Heart left ventricle (tissue), 13 donors: ENCODE measurements at regions not wholly inside any gene's neighbourhood (a gene's known extent, or its start where the extent isn't known, plus 50 kb on each side); places are given as distances from the start of the nearest gene placed in this dataset.

Experiments used
- POLR2A ChIP-seq, 2 donors: fragments of 450-650 bp; IDR thresholded peaks; one replicate each; pipeline ENCODE4 v1.6.1; 2017; ENCODE audit warnings: antibody characterized with exemption in 2 of 2, mild to moderate bottlenecking in 2 of 2, moderate library complexity in 2 of 2
- TF ChIP-seq, protein P1 (sequence below), 12 donors: fragments of 200-600 bp; sonication (generic) in 4 of 12; IDR thresholded peaks; one replicate each; pipeline versions ENCODE4 v1.5.0 to v1.8.0; 2018 to 2022; ENCODE audit warnings: antibody characterized with exemption in 12 of 12, mild to moderate bottlenecking in 5 of 12
- donor health status: ischemic (EF 13 %, LVEDD 7.1; RV severe dilation, severe dysfunction).
- donor health status: DM: no; HTN: yes; CAD: no.
- donor health status: DM: no; HTN: no; CAD: no.
- donor health status: ischemic (EF 25% LVEDD 6.9; RV normal size, moderate dysfunction).
- donor health status: ischemic (EF 25% LVEDD 5.7; RV mildly dilated, moderate dysfunction).
- donor health status: ischemic (EF 35%, LVEDD 5.7; RV mildly dilated, moderate dysfunction).
- donor health status: nonischemic (EF 11% LVEDD 7.7; RV severe dilation, severe dysfunction).
- donor health status: DM: yes; HTN: yes; CAD: no.
- donor health status: PGD.
- donor health status: ischemic (EF 29% LVEDD 5.4; RV normal size, mild dysfunction).
- donor health status: nonischemic (EF 23%, LVEDD 6.1; RV moderate dilation, normal function).

DNA sequence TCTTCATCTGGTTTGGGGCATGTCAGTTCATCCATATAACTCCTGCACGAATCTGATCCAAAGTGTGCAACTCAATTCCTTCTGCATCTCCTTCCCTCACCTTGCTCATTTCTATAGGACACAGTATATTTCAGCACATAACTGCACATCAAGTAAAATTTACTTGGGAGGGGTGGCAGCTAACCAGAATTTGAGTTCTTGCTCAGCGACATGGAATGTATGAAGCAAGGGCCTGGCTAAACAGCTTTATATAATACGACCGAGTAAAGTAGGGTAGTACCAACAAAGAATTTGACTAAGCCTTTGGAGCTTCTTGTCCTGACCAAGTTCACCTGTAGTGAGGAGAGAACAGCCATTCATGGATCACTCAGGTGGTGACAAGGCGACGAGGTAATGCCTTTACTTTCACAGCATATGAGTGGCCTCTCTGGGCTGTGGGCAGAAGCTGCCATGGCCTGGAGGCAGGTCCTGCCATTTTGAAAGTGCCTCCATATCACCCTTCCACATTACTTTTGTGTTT, 570.2 kb upstream of the TNP1 start:
- TF ChIP-seq, protein P1, sequence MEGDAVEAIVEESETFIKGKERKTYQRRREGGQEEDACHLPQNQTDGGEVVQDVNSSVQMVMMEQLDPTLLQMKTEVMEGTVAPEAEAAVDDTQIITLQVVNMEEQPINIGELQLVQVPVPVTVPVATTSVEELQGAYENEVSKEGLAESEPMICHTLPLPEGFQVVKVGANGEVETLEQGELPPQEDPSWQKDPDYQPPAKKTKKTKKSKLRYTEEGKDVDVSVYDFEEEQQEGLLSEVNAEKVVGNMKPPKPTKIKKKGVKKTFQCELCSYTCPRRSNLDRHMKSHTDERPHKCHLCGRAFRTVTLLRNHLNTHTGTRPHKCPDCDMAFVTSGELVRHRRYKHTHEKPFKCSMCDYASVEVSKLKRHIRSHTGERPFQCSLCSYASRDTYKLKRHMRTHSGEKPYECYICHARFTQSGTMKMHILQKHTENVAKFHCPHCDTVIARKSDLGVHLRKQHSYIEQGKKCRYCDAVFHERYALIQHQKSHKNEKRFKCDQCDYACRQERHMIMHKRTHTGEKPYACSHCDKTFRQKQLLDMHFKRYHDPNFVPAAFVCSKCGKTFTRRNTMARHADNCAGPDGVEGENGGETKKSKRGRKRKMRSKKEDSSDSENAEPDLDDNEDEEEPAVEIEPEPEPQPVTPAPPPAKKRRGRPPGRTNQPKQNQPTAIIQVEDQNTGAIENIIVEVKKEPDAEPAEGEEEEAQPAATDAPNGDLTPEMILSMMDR (IDR thresholded peaks at IDR 0.05) = no peak
- no peak for TF ChIP-seq POLR2A (IDR thresholded peaks at IDR 0.05)
